ENCODE measurements at regions not wholly inside any gene's neighbourhood (a gene's known extent, or its start where the extent isn't known, plus 50 kb on each side); places are given as distances from the start of the nearest gene placed in this dataset.

DNA sequence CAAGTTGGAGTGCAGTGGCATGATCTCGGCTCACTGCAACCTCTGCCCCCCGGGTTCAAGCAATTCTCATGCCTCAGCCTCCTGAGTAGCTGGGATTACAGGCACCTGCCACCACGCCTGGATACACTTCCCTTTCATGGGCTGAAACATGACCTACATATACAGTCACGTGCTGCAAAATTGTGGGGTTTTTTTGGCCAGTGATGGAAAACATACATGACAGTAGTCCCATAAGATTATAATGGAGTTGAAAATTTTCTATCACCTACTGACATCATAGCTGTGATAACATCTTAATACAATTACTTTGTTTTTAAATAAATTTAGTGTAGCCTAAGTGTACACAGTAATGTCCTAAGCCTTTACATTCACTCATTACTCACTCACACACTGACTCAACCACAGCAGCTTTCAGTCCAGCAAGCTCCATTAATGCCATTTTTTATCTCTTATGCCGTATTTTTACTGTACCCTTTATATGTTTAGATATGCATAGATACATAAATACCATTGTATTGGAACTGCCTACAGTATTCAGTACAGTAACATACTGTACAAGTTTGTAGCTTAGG is 79.9 kb upstream of the TMEM196 start:
- TF ChIP-seq POLR2A (IDR thresholded peaks at IDR 0.05) (no peak), POLR2AphosphoS5 (IDR thresholded peaks at IDR 0.05) (no peak)
- TF ChIP-seq, protein P1, sequence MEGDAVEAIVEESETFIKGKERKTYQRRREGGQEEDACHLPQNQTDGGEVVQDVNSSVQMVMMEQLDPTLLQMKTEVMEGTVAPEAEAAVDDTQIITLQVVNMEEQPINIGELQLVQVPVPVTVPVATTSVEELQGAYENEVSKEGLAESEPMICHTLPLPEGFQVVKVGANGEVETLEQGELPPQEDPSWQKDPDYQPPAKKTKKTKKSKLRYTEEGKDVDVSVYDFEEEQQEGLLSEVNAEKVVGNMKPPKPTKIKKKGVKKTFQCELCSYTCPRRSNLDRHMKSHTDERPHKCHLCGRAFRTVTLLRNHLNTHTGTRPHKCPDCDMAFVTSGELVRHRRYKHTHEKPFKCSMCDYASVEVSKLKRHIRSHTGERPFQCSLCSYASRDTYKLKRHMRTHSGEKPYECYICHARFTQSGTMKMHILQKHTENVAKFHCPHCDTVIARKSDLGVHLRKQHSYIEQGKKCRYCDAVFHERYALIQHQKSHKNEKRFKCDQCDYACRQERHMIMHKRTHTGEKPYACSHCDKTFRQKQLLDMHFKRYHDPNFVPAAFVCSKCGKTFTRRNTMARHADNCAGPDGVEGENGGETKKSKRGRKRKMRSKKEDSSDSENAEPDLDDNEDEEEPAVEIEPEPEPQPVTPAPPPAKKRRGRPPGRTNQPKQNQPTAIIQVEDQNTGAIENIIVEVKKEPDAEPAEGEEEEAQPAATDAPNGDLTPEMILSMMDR (IDR thresholded peaks at IDR 0.05): no peak
